DOHH2 (cell line): ENCODE measurements at regions not wholly inside any gene's neighbourhood (a gene's known extent, or its start where the extent isn't known, plus 50 kb on each side); places are given as distances from the start of the nearest gene placed in this dataset.

Experiments used
- H3F3A ChIP-seq: fragments of 200-600 bp; sonication (generic), shearing (Covaris generic); 2 replicates; pipeline ENCODE4 v1.6.0; 2016; ENCODE audit warnings: antibody characterized with exemption, mild to moderate bottlenecking; ENCODE audit not compliant: control insufficient read depth, insufficient read depth
- H3K27ac ChIP-seq: fragments of 200-600 bp; sonication (generic); 2 replicates; pipeline ENCODE4 v1.5.1; 2014; ENCODE audit warnings: low read depth, mild to moderate bottlenecking, low read length, moderate library complexity
- H3K27me3 ChIP-seq: fragments of 200-600 bp; sonication (generic); 2 replicates; pipeline ENCODE4 v1.6.1; 2014; ENCODE audit warnings: mild to moderate bottlenecking, low read length, mixed read lengths; ENCODE audit not compliant: control insufficient read depth
- H3K36me3 ChIP-seq: fragments of 200-600 bp; sonication (generic); 2 replicates; pipeline ENCODE4 v1.6.1; 2014; ENCODE audit warnings: mild to moderate bottlenecking, low read length, moderate library complexity, mixed read lengths; ENCODE audit not compliant: control insufficient read depth
- H3K4me1 ChIP-seq: fragments of 200-600 bp; sonication (generic); 2 replicates; pipeline ENCODE4 v1.6.1; 2014; ENCODE audit warnings: mild to moderate bottlenecking, low read length, mixed read lengths; ENCODE audit not compliant: control insufficient read depth
- H3K4me2 ChIP-seq: fragments of 200-600 bp; sonication (generic); 2 replicates; pipeline ENCODE4 v1.6.0; 2014; ENCODE audit warnings: mild to moderate bottlenecking, low read length, moderate library complexity
- H3K4me3 ChIP-seq: fragments of 200-600 bp; sonication (generic); 2 replicates; pipeline ENCODE4 v1.5.1; 2014; ENCODE audit warnings: mild to moderate bottlenecking, low read length, mixed read lengths
- H3K79me2 ChIP-seq: fragments of 200-600 bp; sonication (generic); 2 replicates; pipeline ENCODE4 v1.6.1; 2014; ENCODE audit warnings: mild to moderate bottlenecking, low read length, mixed read lengths; ENCODE audit not compliant: control insufficient read depth
- H3K9me2 ChIP-seq: fragments of 200-600 bp; sonication (generic); replicated peaks from 2 replicates; pipeline ENCODE4 v1.6.1; 2014; ENCODE audit warnings: mild to moderate bottlenecking, low read length, mixed read lengths; ENCODE audit not compliant: control insufficient read depth
- H3K9me3 ChIP-seq: fragments of 200-600 bp; sonication (generic); 2 replicates; pipeline ENCODE4 v1.6.1; 2014; ENCODE audit warnings: antibody characterized with exemption, low read length, mixed read lengths; ENCODE audit not compliant: control insufficient read depth, insufficient read depth
- H4K20me1 ChIP-seq: fragments of 200-600 bp; sonication (generic); 2 replicates; pipeline ENCODE4 v1.6.0; 2014; ENCODE audit warnings: low read depth, mild to moderate bottlenecking, antibody characterized with exemption, low read length, moderate library complexity; ENCODE audit not compliant: control insufficient read depth, insufficient read depth
- EZH2phosphoT487 ChIP-seq: fragments of 200-600 bp; sonication (generic); IDR thresholded peaks from 2 replicates; pipeline ENCODE4 v1.6.1; 2017; ENCODE audit warnings: borderline replicate concordance, mild to moderate bottlenecking, antibody characterized with exemption, low read length, moderate library complexity, mixed read lengths

DNA sequence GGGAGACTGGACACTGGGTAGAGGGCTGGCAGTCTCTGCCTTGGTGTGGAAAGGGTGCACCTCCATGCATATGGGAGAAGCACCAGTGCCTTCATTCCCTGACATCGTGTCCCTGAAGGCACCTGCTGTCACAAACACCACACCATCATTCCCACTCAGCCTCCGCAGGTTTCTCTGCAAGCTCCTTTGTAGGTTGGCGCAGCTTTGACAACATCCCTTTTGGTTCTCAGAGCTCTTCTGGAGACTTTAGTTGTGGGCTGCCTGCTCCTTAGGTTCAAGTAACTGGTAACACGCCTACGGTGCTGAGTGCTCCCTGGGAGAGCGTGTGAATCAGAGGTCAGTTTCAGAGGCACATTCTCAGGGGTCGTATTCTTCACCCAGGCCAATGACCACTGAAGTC, 50.2 kb upstream of the TULP4 start:
- Histone ChIP-seq H4K20me1 (no peaks in the 10 kb centered on the region), H3K79me2 (peaks cover 77% of the 10 kb centered on the region)
- no peak for TF ChIP-seq EZH2phosphoT487

More for the DNA sequence above, 50.2 kb upstream of the TULP4 start:
- no peaks in the 10 kb centered on the region for H3K27me3 ChIP-seq
- no peaks in the 10 kb centered on the region for H3K9me3 ChIP-seq
- H3K4me3 ChIP-seq: no peak overlapping the region
- peaks cover 9% of the 10 kb centered on the region for H3K4me1 ChIP-seq
- H3K36me3 ChIP-seq: peaks cover 6% of the 10 kb centered on the region; the same call in 1 of the 2 replicates
- H3K4me2 ChIP-seq: no peak overlapping the region
- no peak overlapping the region for H3K27ac ChIP-seq
- no peaks in the 10 kb centered on the region for H3K9me2 ChIP-seq
- no peaks in the 10 kb centered on the region for H3F3A ChIP-seq
